Rectal smooth muscle tissue (tissue), 1 donor: ENCODE measurements at regions not wholly inside any gene's neighbourhood (a gene's known extent, or its start where the extent isn't known, plus 50 kb on each side); places are given as distances from the start of the nearest gene placed in this dataset.

Experiments
- H3K27ac ChIP-seq: one replicate; pipeline ENCODE4 v1.7.0; 2013; ENCODE audit warnings: low read depth, low read length, inconsistent platforms
- H3K27me3 ChIP-seq: one replicate; pipeline ENCODE4 v1.7.0; 2013; ENCODE audit warnings: low read length; ENCODE audit not compliant: control insufficient read depth, insufficient read depth
- H3K36me3 ChIP-seq: one replicate; pipeline ENCODE4 v1.7.0; 2013; ENCODE audit warnings: low read length; ENCODE audit not compliant: control insufficient read depth, insufficient read depth
- H3K4me1 ChIP-seq: one replicate; pipeline ENCODE4 v1.7.0; 2013; ENCODE audit warnings: low read length; ENCODE audit not compliant: control insufficient read depth, insufficient read depth
- H3K4me3 ChIP-seq: one replicate; pipeline ENCODE4 v1.7.0; 2013; ENCODE audit warnings: low read length
- H3K9ac ChIP-seq: one replicate; pipeline ENCODE4 v1.7.0; 2013; ENCODE audit warnings: low read length

DNA sequence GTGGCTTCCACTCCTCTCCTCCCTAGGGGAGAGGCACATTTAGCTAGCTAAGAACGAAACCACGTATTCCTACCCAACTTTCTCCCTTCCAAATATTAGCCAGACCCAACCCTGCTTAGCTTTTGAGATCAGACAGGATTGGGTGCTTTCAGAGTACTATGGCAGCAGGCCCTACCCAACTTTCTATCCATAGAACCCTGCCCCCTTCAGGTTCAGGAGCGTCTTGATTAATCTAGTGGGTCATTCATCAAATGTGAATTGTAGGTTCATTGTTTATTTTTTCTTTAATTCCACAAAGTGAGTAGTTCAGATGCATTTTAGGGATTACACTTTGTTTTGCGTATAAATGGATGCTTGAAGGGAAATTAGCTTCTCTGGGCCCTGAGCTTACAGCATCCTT is 188.3 kb downstream of the MIB1 start:
- H3K9ac ChIP-seq = no peak overlapping the region
- no peaks in the 10 kb centered on the region for H3K36me3 ChIP-seq
- no peak overlapping the region for H3K27ac ChIP-seq
- no peak overlapping the region for H3K4me3 ChIP-seq
- no peaks in the 10 kb centered on the region for H3K27me3 ChIP-seq
- no peaks in the 10 kb centered on the region for H3K4me1 ChIP-seq

DNA sequence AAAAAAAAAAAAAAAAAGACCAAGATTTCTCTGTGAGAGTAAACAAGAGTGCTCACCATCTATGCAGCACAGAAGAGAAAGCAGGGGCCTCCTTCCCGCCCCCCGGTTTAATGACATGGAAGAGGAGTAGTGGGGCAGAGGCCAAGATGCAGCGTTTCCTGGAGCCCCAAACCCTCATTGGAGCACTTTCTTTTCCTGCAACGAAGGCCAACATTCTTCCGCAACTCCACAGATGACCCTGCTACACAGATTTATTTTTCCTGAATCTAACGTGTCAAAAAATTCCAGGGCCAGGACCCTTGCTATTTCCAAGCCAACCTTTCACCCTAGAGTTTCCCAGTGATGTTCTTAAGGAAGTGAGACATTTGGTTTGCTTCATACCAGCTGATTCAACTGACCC is 189.6 kb downstream of the MIB1 start:
- no peak overlapping the region for H3K4me3 ChIP-seq
- no peaks in the 10 kb centered on the region for H3K36me3 ChIP-seq
- no peaks in the 10 kb centered on the region for H3K27me3 ChIP-seq
- no peak overlapping the region for H3K9ac ChIP-seq
- H3K27ac ChIP-seq = no peak overlapping the region
- no peaks in the 10 kb centered on the region for H3K4me1 ChIP-seq

DNA sequence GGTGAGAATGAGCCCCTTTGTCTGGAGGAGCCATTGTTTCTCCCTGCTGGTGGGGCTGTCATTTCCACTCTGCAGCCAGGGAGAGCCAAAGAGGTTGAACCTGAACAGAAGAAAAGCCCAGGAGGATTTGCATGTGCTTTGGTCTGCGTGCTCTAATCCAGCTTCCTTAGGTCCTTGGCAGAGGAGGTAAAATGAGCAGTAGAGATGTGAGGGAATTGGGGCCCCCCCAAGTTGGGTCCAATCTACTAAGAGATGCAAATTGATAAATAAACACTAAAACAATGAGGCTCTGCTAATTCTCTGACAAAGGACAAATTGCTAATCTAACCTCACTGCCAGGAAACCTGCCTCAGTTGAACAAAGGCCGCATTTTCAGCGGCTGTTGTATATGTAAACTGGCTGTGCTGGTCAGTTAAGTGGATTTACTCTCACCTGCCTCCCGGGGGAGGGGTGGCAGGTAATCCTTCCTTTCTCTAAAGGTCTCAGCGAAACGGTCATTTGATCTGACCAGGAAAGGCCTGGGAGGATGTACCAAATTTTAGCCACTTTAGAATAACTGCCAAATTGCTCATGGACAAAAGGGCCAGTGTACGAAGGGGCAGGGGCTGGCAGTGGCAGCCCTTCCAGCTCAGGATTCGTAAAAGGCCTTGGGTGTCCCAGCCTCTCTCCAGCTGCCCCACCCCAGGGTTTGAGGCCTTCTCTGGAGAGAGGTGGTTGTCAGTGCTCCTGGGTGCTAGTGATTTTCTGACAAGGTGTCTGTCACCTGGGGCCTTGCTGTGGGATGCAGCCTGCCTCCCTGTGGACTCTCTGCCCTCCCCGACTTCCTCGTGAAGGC is 193.6 kb downstream of the MIB1 start:
- Histone ChIP-seq H3K27me3 (no peaks in the 10 kb centered on the region), H3K4me3 (no peak overlapping the region), H3K36me3 (no peaks in the 10 kb centered on the region), H3K27ac (no peak overlapping the region), H3K4me1 (no peaks in the 10 kb centered on the region), H3K9ac (no peak overlapping the region)

DNA sequence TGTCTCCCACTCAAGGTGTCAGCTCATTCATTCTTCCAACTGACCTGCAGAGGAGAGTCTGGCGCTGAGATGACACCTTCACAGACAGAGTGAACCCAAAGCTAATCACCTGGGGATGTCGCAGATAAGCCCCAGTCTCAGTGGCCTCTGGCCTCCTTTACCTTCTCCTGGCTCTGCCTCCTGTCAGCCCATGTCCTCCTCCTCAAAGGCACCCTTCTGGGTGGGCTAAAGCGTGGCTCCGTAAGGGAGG is 194.1 kb downstream of the MIB1 start:
- Histone ChIP-seq H3K4me1 (no peaks in the 10 kb centered on the region), H3K4me3 (no peak overlapping the region), H3K36me3 (no peaks in the 10 kb centered on the region), H3K9ac (no peak overlapping the region), H3K27me3 (no peaks in the 10 kb centered on the region), H3K27ac (no peak overlapping the region)

DNA sequence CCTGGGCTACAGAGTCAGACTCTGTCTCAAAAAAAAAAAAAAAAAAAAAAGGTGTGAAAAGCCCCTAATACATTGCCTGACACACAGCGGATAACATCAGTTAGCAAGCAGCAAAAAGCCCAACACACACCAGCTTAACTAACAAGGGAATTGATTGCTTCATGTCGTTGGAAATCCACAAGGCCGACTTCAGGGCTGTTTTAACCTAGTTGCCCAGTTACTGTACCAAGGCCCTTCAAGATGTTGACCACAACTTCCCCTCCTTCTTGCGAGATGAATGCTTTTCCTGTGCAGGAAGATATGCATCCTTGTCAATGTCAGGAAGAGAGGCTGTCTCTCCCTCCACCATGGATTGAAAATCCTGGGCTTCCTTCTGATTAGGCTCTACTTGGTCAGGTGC is 202.9 kb downstream of the MIB1 start:
- Histone ChIP-seq H3K4me1 (no peaks in the 10 kb centered on the region), H3K9ac (no peak overlapping the region), H3K27ac (no peak overlapping the region), H3K4me3 (no peak overlapping the region), H3K36me3 (no peaks in the 10 kb centered on the region), H3K27me3 (no peaks in the 10 kb centered on the region)

DNA sequence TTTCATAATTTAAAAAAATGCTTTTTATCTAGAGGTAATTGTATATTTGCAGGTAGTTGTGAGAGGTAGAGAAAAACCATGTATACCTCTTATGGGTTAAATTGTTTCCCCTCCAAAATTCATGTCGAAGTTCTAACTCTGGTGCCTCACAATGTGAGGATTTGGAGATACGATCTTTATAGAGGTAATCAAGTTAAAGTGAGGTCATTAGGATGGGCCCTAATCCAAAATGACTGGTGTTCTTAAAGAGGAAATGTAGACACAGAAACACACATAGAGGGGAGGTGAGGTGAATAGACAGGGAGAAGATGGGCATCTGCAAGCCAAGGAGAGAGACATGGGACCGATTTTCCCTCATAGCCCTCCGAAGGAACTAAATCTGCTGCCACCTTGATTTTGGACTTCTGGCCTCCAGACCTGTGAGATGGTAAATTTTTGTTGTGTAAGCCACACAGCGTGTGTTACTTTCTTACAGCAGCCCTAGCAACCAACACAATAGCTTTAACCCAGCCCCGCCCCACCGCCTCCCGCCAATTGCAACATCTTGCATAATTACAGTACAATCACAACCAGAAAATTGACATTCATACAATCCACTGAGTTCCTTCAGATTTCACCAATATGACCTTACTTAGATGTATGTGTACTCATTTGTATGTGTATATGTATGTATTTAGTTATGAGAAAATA is 208.9 kb downstream of the MIB1 start:
- Histone ChIP-seq H3K4me1 (no peaks in the 10 kb centered on the region), H3K27ac (no peak overlapping the region), H3K4me3 (no peak overlapping the region), H3K27me3 (no peaks in the 10 kb centered on the region), H3K36me3 (no peaks in the 10 kb centered on the region), H3K9ac (no peak overlapping the region)

DNA sequence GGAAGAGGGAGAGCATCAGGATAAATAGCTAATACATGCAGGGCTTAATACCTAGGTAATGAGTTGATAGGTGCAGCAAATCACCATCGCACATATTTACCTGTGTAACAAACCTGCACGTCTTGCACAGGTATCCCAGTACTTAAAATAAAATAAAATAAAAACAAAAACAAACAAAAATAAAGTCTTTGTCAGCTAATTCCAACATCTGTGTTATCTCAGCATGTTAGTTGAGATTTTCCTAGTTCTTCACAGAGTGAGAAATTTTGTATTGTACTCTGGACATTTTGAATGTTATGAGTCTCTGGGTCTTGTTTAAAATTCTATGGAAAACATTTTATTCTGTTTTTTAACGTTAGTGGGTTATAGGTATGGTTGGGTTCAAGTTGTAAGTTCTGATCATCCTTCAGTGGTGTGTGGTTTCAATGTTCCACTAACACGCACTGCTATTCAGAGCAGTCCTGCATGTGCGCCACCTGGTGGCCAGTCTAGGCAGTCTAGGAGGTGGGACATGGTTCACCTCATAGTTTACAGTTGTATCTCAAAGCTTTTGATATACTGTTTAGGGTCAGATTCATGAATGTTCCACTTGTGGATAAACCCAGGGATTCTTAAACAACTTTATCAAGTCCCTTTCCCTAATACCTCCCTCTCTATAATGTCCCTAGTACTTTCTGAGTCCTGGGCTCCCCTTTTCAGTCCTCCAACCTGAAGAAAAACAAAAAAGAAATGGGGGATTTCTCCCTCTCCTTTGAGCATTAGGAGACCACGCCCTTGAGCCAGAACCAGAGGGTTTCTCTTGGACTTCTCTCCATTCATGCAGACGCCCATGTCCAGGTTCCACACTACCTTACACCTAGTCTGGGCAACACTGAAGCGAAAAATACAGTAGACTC is 213.4 kb upstream of the GATA6 start:
- no peaks in the 10 kb centered on the region for H3K36me3 ChIP-seq
- no peak overlapping the region for H3K9ac ChIP-seq
- H3K27me3 ChIP-seq = no peaks in the 10 kb centered on the region
- no peak overlapping the region for H3K4me3 ChIP-seq
- no peak overlapping the region for H3K27ac ChIP-seq
- no peaks in the 10 kb centered on the region for H3K4me1 ChIP-seq

DNA sequence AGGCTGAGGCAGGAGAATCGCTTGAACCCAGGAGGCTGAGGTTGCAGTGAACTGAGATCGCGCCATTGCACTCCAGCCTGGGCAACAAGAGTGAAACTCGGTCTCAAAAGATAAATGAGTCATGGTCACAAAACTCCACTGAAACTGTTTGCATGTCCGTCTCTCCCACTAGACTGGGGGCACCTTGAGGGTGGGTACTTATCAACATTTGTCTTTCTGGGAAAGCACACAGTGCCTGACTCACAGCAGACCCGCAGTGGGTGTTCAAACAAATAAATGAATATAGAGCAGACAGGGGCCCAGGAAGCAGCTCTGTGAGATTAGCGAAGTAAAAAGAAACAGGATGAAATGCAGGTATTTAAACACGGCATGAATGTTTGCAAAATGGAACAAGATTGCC is 211.1 kb upstream of the GATA6 start:
- H3K36me3 ChIP-seq = no peaks in the 10 kb centered on the region
- H3K4me1 ChIP-seq = no peaks in the 10 kb centered on the region
- H3K4me3 ChIP-seq = no peak overlapping the region
- no peak overlapping the region for H3K27ac ChIP-seq
- H3K27me3 ChIP-seq = no peaks in the 10 kb centered on the region
- no peak overlapping the region for H3K9ac ChIP-seq

DNA sequence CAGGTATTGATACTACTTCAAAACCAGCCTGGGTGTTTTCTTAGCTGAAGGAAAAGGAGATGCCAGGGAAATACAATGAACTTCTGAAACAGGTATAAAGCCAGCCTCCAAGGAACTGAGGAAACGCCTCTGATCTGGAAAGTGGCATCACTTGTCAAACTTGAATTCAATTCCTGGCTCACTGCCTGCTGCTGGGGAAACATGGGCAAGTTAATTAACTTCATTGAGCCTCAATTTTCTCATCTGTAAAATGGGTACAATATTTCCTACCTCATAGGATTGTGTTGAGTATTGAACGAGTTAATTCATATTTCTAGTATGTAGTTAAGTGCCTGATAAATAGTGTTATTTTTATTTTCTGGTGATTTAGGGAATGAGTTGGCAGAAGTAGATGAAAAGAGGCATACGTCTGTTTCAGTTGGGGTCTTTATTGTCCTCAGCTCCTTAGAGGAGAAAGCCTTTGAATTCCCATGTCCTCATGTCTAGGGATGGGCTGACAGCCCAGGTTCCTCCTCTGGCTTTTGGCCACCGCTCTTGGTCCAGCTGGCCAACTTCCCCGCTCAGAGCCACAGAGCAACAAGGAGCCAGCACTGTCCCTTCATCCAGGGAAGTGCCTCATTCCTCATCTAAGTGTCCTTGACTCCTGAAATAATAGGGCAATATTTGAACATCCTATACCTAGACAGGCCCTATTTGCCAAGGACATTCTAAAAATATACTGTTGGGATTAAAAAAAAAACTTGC is 210.5 kb upstream of the GATA6 start:
- Histone ChIP-seq H3K9ac (no peak overlapping the region), H3K27me3 (no peaks in the 10 kb centered on the region)

DNA sequence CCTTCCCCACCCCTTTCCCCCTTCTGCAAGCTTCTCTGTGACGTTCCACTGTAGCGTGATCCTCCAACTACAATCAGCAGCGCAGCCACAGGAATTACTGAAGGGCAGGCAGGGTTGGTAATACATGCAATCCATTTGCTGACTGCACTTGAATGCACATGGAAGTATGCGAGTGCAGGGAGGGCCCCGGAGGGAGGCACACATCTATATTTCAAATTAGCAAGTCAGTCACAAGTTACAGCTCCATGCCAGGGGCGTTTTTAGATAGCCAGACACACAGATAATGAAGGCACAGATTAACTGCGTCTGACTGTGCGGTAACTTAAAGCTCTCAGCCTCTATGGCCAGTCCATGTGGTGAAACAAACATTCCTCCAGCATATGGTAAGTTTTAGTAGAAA is 209.2 kb upstream of the GATA6 start:
- Histone ChIP-seq H3K4me3 (no peak overlapping the region), H3K27ac (no peak overlapping the region), H3K4me1 (no peaks in the 10 kb centered on the region), H3K9ac (no peak overlapping the region), H3K27me3 (no peaks in the 10 kb centered on the region), H3K36me3 (no peaks in the 10 kb centered on the region)

More for the DNA sequence above, 210.5 kb upstream of the GATA6 start:
- H3K4me1 ChIP-seq = no peaks in the 10 kb centered on the region
- no peaks in the 10 kb centered on the region for H3K36me3 ChIP-seq
- H3K4me3 ChIP-seq = no peak overlapping the region
- H3K27ac ChIP-seq = no peak overlapping the region

DNA sequence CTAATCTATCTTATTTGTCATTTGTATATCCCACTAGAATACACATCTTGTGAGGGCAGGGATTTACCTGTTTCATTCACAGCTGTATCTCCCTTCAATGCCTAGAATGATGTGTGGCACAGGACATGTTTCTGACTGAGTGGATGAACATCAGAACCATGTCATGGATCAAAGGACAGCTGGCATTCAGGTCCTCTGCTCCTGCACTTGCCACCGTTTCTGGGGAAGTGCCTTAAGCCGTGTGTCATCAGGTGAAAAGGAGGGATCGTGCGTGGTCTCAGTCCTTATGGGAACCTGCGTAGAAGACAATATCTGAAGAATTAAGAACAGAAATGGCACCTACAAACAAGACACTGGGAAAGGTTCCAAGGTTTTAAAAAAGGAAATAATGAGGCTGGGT is 206.1 kb upstream of the GATA6 start:
- Histone ChIP-seq H3K4me1 (no peaks in the 10 kb centered on the region), H3K27me3 (no peaks in the 10 kb centered on the region), H3K36me3 (no peaks in the 10 kb centered on the region), H3K4me3 (no peak overlapping the region), H3K9ac (no peak overlapping the region), H3K27ac (no peak overlapping the region)

DNA sequence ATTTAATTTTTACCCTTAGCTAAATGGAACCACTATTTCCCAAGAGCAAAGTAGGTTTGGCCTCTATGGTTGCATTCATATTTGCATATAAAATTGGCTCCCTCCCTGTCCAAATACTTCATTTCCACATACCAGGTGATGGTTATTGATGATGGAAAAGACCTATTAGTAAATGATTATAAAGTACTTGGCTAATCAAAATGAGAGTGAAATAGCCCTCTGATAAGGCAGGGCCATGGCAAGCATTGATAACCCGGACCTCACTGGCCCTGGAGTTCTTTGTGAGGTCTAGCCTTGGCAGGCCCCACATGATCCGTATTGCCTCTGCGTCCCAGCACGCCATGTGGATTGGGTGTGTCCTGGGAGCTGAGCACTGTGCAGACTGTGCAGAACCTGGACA is 201.1 kb upstream of the GATA6 start:
- no peaks in the 10 kb centered on the region for H3K36me3 ChIP-seq
- no peak overlapping the region for H3K4me3 ChIP-seq
- H3K4me1 ChIP-seq = no peaks in the 10 kb centered on the region
- H3K27ac ChIP-seq = no peak overlapping the region
- H3K9ac ChIP-seq = no peak overlapping the region
- H3K27me3 ChIP-seq = no peaks in the 10 kb centered on the region
